ENCODE measurements at regions not wholly inside any gene's neighbourhood (a gene's known extent, or its start where the extent isn't known, plus 50 kb on each side); places are given as distances from the start of the nearest gene placed in this dataset.

- TF ChIP-seq, protein P1, sequence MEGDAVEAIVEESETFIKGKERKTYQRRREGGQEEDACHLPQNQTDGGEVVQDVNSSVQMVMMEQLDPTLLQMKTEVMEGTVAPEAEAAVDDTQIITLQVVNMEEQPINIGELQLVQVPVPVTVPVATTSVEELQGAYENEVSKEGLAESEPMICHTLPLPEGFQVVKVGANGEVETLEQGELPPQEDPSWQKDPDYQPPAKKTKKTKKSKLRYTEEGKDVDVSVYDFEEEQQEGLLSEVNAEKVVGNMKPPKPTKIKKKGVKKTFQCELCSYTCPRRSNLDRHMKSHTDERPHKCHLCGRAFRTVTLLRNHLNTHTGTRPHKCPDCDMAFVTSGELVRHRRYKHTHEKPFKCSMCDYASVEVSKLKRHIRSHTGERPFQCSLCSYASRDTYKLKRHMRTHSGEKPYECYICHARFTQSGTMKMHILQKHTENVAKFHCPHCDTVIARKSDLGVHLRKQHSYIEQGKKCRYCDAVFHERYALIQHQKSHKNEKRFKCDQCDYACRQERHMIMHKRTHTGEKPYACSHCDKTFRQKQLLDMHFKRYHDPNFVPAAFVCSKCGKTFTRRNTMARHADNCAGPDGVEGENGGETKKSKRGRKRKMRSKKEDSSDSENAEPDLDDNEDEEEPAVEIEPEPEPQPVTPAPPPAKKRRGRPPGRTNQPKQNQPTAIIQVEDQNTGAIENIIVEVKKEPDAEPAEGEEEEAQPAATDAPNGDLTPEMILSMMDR (IDR thresholded peaks at IDR 0.05; ENCODE audit: borderline replicate concordance, extremely low read depth, low read length, poor library complexity, severe bottlenecking) = no peak
- no peak for TF ChIP-seq EZH2 (IDR thresholded peaks at IDR 0.05; ENCODE audit: borderline replicate concordance, low read depth, low read length, severe bottlenecking)
Measured at GRCh38 chr2:103448495-103448894, 686.7 kb downstream of the TMEM182 start.

Measured in DND-41 (cell line).